GM12874 (cell line): ENCODE measurements at regions not wholly inside any gene's neighbourhood (a gene's known extent, or its start where the extent isn't known, plus 50 kb on each side); places are given as distances from the start of the nearest gene placed in this dataset.

Source experiments
- TF ChIP-seq, protein P1 (sequence below): IDR thresholded peaks from 2 replicates; pipeline ENCODE4 v1.5.1; 2011; ENCODE audit warnings: low read depth, mild to moderate bottlenecking, control low read depth, low read length, moderate library complexity; ENCODE audit not compliant: insufficient read depth

DNA sequence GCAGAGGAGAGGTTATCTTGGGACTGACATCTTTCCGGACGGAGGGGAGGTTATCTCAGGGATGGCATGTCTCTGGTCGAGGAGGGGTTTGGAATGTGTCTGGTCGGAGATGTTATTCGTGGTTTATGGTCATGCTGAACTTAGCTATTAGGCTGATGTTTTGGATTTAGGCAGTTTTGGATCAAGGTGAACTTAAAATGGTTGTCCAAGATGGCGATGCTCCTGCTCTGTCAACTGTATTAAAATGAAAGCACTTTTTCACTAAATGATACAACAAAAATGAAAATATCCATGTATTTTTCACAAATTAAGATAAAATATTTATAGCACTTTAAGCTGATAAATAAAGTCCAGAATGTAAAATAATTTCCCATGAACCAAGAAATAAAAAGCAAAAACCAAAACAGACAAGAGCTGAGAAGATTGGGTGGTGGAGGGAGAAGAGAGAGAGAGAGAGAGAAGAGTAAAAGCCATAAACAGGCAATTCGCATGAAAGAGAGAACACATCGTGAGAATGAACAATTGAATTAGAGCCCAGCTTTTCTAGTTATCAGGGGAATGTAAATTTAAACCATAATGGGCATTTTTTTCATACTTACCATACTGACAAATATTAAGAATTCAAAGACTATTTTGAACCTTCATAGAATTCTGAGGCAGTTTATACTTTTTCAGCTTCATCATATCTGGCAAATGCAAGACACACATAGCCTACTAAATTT is 2236.0 kb upstream of the AGA start:
- TF ChIP-seq, protein P1, sequence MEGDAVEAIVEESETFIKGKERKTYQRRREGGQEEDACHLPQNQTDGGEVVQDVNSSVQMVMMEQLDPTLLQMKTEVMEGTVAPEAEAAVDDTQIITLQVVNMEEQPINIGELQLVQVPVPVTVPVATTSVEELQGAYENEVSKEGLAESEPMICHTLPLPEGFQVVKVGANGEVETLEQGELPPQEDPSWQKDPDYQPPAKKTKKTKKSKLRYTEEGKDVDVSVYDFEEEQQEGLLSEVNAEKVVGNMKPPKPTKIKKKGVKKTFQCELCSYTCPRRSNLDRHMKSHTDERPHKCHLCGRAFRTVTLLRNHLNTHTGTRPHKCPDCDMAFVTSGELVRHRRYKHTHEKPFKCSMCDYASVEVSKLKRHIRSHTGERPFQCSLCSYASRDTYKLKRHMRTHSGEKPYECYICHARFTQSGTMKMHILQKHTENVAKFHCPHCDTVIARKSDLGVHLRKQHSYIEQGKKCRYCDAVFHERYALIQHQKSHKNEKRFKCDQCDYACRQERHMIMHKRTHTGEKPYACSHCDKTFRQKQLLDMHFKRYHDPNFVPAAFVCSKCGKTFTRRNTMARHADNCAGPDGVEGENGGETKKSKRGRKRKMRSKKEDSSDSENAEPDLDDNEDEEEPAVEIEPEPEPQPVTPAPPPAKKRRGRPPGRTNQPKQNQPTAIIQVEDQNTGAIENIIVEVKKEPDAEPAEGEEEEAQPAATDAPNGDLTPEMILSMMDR, result no peak

DNA sequence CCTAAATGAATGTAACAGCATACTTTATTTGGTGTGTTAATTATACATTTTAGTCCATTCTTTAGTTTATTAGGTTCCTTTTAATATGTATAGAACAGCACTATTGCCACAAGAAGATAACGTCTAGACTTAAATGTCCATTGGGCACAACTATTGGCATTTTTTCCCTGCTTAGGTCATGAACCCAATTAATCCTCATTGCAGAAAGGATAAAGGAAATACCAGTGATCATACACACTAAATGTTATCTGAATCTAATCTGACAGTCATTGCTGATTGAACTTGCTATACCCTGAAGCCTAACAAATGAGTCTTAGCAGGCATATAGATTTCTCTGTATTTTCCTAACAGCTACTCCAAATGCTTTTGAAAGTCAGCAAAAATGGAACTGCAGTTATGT is 2250.0 kb upstream of the AGA start:
- TF ChIP-seq, protein P1, result no peak

DNA sequence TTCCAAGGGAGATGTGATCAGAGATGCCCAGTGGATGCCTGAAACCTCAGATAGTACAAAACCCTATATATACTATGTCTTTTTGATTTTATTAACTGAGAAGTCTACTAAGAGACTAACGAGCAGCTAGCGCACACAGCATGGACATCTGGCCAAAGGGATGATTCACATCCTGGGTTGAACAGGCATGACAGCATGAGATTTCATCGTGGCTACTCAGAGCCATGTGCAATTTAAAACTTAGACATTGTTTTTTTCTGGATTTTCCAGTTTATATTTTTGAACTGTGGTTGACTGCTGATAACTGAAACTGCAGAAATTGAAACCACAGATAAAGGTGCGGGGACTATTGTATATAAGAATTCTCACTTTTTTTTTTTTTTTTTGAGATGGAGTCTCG is 2252.9 kb upstream of the AGA start:
- TF ChIP-seq, protein P1, result no peak

DNA sequence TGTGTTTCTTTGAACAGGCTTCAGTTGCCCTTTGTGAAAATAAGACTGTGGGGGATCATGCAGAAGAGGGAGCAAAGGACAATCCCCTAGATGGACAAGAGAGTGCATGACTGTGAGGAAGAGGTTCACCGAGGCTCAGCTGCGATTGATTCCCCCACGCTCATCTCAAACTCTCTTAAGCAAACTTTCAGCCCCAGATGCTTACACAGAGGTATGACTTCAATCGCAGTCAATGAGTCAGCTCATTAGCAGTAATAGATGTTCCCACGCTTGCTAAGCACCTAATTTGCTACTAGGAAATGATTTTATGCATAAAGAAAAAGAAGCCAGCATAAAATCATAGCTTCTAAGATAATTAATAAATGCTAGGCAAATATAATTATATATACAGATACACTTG is 2256.1 kb upstream of the AGA start:
- TF ChIP-seq, protein P1, result no peak

DNA sequence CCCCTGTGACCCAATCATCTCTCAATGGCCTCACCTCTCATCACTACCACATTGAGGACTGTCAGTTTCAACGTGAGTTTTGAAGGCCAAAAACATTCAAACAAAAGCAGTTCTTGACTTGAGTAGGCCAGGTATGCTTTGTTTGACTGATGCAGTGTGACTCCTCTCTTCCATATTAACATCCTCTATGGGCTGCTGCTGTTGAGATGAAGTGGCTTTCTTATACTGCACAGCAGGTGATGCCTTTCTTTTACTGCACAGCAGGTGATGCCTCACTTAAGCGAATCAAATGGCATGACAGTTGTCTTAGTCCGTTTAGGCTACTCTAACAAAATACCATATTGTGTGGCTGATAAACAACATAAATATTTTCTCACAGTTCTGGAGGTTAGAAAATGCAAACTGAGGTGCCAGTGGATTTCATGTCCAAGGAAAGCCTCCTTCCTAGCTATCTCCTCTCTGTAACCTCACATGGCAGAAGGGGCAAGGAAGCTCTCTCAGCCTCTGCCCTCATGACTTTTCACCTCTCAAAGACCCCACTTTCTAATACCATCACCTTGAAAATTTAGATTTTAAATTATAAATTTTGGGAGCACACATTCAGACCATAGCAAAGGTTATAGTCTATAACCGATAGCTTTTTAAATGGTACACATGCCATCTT is 2267.9 kb upstream of the AGA start:
- TF ChIP-seq, protein P1, result no peak

DNA sequence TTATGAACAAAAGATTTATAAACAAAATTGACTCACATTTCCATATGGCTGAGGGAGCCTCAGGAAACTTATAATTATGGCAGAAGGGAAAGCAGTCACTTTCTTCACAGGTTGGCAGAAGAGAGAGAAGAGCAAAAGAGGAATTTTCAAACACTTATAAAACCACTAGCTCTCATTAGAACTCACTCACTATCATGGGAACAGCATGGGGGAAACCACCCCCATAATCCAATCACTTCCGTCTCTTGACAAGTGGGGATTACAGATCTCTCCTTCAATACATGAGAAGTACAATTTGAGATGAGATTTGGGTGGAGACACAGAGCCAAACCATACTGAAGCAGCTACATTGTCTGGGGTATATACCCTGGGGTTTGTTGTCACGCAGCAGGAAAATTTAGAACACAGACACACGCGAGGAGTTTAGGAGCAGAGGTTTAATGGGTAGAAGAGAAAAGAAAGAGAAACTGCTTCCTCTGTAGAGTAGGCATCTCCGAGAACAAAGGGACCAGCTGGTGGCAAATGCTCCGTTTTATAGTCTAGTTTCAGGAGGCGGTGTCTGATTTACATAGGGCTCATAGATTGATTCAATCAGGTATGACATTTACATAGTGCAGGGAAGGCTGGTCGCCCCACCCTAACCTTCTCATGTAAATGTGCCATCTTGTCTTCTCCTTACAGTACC is 2277.7 kb upstream of the AGA start:
- TF ChIP-seq, protein P1, result no peak

DNA sequence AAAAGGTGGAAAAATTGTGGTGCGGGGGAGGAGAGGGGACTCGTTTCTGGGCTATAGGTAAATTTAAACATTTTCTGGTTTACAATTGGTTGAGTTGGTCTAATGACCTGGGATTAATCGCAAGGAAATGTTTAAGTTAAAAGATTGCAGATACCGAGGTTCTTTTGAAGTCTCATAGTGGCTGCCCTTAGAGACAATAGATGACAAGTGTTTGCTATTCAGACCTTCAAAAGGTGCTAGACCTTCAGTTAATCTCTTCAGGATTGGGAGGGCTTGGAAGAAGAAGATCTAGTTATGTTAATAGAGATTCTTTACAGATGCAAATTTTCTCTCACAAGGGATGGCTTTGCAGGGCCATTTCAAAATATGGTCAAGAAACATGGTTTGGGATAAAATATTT is 2286.1 kb upstream of the AGA start:
- TF ChIP-seq, protein P1, result no peak
